Skeletal muscle cell (primary cell): ENCODE measurements at regions not wholly inside any gene's neighbourhood (a gene's known extent, or its start where the extent isn't known, plus 50 kb on each side); places are given as distances from the start of the nearest gene placed in this dataset.

Source experiments
- DNase-seq: peaks from one replicate; pipeline ENCODE4 v3.0.0-alpha.2; 2010; ENCODE audit warnings: low read depth
- H3K4me3 ChIP-seq: 2 replicates; pipeline ENCODE4 v1.5.1; 2011; ENCODE audit warnings: low read depth, mild to moderate bottlenecking, control low read depth, low read length, moderate library complexity

- DNase-seq, result no peak
- H3K4me3 ChIP-seq, result no peak overlapping the region
Observed at GRCh38 chr11:32256466-32256865, 165.6 kb downstream of the RCN1 start.

GRCh38 chr11:32259641-32260081 is 168.8 kb downstream of the RCN1 start:
- DNase-seq, result peak; percentile 45
- no peak overlapping the region for H3K4me3 ChIP-seq

GRCh38 chr11:32262367-32262766 is 171.5 kb downstream of the RCN1 start:
- H3K4me3 ChIP-seq, result no peak overlapping the region
- DNase-seq, result no peak

DNA sequence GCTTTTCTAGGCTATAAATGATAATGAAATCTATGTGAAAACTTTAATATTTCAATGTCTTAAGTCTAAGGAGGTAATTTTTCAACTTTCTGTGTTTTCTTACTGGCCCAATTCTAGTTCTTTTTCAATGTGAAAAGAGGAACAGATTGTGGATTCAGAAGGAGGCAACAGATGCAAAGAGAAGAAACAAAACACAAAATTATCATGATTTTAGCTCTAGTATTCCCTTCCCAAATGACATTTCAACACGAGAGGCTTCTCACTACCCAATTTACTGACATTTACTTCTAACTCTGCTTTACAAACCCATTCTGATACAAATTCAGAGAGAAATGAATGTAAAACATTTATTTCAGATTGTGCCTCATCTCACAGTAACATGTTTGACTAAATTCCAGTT is 169.4 kb downstream of the WT1 start:
- no peak overlapping the region for H3K4me3 ChIP-seq
- no peak for DNase-seq

DNA sequence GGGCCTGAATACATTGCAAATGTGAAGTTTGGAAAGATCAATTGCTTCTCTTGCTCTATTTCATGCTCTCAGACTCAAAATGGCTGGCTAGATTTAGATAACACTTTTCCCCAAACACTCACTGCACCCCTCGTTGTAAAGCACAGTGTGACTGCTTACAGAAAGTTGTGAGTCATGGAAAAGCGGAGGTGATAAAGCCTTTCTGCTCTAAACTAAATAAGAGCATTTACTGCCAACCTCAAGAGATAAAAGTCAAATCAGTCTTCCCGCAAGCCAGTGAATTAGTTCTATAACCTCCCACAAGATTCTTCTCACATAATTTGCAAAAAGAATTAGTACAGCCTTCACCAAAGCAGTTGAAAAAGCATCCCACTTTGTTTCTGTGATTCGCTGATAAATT is 168.7 kb downstream of the WT1 start:
- DNase-seq, result no peak
- H3K4me3 ChIP-seq, result no peak overlapping the region

- no peak overlapping the region for H3K4me3 ChIP-seq
- no peak for DNase-seq
Observed at GRCh38 chr11:32267679-32268187, 167.6 kb downstream of the WT1 start.

DNA sequence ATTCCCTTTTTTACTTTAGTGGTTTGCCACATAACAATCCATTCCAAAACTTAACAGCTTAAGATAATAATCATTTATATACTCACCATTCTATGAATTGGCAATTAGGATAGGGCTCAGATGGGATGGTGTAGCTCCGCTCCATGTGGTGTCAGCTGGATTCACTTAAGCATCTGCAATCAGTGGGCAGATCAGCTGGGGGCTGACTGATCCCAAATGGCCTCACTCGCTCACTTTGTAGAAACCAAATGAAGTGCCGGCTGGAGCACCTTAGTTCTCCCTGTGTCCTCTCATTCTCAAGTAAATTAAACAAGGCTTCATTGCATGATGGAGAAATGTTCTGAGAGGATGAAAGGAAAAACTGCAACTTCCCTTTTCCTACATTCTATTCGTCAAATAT is 161.4 kb downstream of the WT1 start:
- H3K4me3 ChIP-seq, result no peak overlapping the region
- DNase-seq, result no peak

GRCh38 chr11:32279672-32280071 is 155.7 kb downstream of the WT1 start:
- no peak overlapping the region for H3K4me3 ChIP-seq
- DNase-seq, result no peak

DNA sequence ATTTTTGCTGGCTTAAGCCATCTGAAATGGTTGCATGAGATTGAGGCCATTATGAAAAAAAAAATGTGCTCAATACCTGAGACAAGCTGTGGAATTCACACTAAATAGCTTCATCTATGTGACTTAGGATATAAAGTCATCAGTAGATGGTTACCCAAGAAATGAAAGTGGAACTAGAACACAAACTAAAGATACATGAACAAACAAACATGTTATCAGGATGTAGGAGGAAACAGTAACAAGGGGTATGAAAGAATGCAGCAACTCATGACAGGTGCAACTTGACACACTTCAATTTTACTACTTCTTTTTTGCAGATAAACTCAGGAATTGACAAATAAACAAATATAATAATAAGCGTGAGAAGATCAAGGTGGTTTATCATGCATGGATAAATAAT is 155.0 kb downstream of the WT1 start:
- no peak for DNase-seq
- no peak overlapping the region for H3K4me3 ChIP-seq

DNA sequence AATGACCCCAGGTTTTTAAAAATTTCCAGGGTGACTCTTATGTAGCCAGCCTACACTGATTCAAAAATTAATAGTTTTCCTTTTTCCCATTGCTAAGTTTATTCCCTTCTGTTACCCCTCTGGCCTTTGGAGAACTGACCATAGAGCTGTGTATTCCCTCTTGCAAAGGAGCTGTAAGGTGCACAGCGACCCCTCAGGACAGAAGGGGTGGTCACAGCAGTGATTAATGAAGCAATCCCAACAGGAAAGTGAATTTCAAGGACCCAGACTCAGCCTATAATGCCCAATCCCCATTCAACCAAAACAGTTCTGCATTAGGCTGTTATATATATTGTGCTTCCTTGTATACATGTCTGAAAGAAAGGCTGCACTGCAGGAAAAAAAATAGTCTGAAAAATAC is 147.1 kb downstream of the WT1 start:
- no peak overlapping the region for H3K4me3 ChIP-seq
- no peak for DNase-seq

DNA sequence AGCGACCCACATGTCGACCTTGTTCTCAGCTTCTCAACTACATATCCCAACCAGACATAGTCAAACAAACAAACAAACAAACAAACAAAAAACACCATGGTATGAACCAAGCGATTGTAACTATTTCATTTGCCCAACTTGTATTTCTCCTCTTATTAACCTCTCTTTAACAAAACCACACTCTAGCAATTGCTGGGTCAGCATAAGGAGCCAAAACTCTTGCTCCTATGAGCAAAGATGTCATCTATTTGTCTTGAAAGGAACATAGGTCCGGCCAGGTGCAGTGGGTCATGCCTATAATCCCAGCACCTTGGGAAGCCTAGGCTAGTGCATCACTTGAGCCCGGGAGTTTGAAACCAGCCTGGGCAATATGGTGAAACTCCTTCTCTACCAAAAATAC is 145.6 kb downstream of the WT1 start:
- DNase-seq, result no peak
- no peak overlapping the region for H3K4me3 ChIP-seq

DNA sequence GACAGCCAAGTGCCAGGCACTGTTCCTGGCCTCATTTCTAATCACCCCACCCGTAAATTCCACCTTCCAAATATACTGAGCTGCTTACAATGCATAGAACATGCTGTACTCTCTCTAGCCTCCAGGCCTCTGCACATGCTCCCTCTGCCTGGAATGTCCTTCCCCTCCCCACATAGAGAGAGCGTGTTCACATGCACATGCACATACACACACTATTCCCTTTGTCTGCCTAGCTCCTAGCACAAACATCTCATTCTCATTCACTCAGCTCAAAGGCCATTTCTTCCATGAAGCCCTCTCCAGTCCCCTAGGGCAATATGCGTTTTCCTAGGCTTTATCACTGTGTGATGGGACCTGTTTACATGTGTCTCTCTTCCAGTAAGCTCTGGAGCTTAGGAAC is 144.6 kb downstream of the WT1 start:
- H3K4me3 ChIP-seq, result no peak overlapping the region
- DNase-seq, result no peak

GRCh38 chr11:32297611-32298011 is 137.7 kb downstream of the WT1 start:
- DNase-seq, result peak; percentile 31
- no peak overlapping the region for H3K4me3 ChIP-seq

- no peak for DNase-seq
- no peak overlapping the region for H3K4me3 ChIP-seq
Observed at GRCh38 chr11:32302826-32303225, 132.5 kb downstream of the WT1 start.

GRCh38 chr11:32304521-32304920 is 130.8 kb downstream of the WT1 start:
- no peak for DNase-seq
- no peak overlapping the region for H3K4me3 ChIP-seq

DNA sequence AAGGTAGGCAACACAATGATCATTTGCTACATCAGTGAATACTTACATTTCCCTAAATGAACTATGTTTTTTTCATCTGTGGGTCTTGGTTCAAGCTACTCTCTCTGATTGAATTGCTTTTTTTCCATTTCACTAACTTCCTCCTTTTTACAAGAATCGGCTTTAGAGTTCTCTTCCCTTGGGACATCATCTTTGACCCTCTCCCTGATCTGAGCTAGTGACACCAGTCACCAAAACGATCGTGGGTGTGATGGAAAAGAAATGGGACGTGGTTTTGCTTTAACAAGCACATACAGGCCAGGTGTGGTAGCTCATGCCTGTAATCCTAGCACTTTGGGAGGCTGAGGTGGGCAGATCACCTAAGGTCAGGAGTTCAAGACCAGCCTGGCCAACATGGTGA is 129.9 kb downstream of the WT1 start:
- H3K4me3 ChIP-seq, result no peak overlapping the region
- no peak for DNase-seq

DNA sequence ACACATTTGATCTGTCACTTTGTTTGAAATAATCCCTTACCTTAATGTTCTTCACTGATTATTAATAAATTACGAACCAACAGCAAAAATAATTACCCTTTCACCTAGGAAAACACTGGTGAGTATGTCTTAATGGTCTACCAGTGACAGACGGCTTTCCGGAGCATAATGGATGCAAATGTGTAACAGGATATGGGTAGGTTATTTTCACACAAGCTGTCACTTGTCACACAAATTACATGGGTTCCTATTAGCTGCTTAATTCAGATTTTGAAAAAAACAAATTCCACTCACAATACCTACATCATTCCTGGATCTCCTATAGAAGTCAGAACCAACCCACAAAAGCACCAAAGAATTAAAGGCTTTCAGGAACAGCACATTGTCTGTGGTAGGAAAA is 127.9 kb downstream of the WT1 start:
- H3K4me3 ChIP-seq, result no peak overlapping the region
- DNase-seq, result no peak

- H3K4me3 ChIP-seq, result no peak overlapping the region
- no peak for DNase-seq
Observed at GRCh38 chr11:32307913-32308312, 127.4 kb downstream of the WT1 start.

GRCh38 chr11:32309530-32310213 is 125.7 kb downstream of the WT1 start:
- DNase-seq, result no peak
- H3K4me3 ChIP-seq, result no peak overlapping the region

DNA sequence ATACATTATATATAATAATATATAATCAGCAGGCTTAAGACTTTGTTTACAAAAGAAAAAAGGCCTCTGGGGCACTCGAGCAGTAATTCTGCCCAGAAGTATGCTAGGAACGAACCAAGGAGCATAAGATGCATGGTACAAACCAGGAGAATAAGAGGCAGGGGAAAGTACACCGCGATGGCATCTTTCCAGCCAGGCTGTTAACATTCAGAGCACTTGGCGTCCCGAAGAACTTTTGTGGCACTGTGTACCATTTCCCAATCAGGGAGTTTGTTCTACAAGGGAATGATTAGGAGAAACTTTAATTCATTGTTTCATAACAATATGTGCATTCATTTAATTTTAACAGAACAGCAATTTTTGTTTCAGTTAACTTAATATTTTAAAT is 125.1 kb downstream of the WT1 start:
- H3K4me3 ChIP-seq, result no peak overlapping the region
- DNase-seq, result peak; percentile 32

GRCh38 chr11:32311346-32312065 is 123.8 kb downstream of the WT1 start:
- H3K4me3 ChIP-seq, result no peak overlapping the region
- no peak for DNase-seq
